DOHH2 (cell line): ENCODE measurements at regions not wholly inside any gene's neighbourhood (a gene's known extent, or its start where the extent isn't known, plus 50 kb on each side); places are given as distances from the start of the nearest gene placed in this dataset.

Experiments used
- EZH2phosphoT487 ChIP-seq: fragments of 200-600 bp; sonication (generic); IDR thresholded peaks from 2 replicates; pipeline ENCODE4 v1.6.1; 2017; ENCODE audit warnings: borderline replicate concordance, mild to moderate bottlenecking, antibody characterized with exemption, low read length, moderate library complexity, mixed read lengths
- TF ChIP-seq, protein P1 (sequence below): fragments of 200-600 bp; sonication (generic); IDR thresholded peaks from one replicate; pipeline ENCODE4 v1.5.1; 2014; ENCODE audit warnings: antibody characterized with exemption, mild to moderate bottlenecking, low read depth, low read length; ENCODE audit not compliant: poor library complexity, severe bottlenecking

DNA sequence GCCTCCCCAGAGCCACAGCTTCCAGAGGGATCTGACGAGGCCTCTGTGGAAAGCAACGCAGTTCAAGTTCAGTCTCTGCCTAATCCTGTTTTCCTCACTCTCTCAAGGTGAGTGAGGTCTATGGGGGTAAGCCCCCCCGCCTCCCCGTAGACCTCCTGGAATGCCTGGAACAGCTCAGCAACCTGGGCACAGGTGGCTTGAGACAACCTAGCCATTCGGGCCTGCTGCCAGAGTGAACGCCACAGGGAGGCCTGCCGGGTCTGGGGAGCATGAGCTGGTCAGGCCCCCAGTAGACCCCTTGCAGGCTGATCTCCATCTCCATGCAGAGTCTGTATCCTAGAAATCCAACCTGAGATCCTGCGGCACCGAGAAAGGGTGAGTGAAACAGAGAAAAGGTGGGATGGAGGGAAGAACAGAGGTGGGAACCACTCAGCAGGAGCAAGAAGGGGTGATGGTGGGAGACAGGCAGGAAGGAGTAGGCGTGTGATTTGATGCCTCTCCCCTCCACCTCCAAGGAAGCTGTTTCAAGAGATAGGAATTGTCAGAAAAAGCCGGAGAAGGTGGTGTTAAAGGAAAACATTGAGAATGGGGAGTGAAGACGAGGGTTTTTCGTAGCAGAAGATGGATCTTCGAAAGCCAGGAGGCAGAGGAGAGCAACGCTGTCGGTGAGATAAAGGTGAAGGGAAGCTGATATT is 123.1 kb upstream of the PRMT8 start:
- TF ChIP-seq, protein P1, sequence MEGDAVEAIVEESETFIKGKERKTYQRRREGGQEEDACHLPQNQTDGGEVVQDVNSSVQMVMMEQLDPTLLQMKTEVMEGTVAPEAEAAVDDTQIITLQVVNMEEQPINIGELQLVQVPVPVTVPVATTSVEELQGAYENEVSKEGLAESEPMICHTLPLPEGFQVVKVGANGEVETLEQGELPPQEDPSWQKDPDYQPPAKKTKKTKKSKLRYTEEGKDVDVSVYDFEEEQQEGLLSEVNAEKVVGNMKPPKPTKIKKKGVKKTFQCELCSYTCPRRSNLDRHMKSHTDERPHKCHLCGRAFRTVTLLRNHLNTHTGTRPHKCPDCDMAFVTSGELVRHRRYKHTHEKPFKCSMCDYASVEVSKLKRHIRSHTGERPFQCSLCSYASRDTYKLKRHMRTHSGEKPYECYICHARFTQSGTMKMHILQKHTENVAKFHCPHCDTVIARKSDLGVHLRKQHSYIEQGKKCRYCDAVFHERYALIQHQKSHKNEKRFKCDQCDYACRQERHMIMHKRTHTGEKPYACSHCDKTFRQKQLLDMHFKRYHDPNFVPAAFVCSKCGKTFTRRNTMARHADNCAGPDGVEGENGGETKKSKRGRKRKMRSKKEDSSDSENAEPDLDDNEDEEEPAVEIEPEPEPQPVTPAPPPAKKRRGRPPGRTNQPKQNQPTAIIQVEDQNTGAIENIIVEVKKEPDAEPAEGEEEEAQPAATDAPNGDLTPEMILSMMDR, result no peak
- TF ChIP-seq EZH2phosphoT487, result no peak
